Tibial nerve (tissue), 3 donors: ENCODE measurements at regions not wholly inside any gene's neighbourhood (a gene's known extent, or its start where the extent isn't known, plus 50 kb on each side); places are given as distances from the start of the nearest gene placed in this dataset.

Source experiments
- CTCF ChIP-seq, 5 experiments: fragments of 200-600 bp in 3 of 5; fragments of 450-650 bp in 2 of 5; sonication (generic) in 3 of 5; IDR thresholded peaks; one replicate each; pipeline ENCODE4 v1.5.1; 2016 to 2019; ENCODE audit warnings: antibody characterized with exemption in 5 of 5, mild to moderate bottlenecking in 3 of 5, moderate library complexity in 2 of 5
- POLR2A ChIP-seq, 2 donors: fragments of 450-650 bp; IDR thresholded peaks; one replicate each; pipeline ENCODE4 v1.6.1; 2017; ENCODE audit warnings: antibody characterized with exemption in 2 of 2, mild to moderate bottlenecking in 2 of 2, moderate library complexity in 2 of 2

DNA sequence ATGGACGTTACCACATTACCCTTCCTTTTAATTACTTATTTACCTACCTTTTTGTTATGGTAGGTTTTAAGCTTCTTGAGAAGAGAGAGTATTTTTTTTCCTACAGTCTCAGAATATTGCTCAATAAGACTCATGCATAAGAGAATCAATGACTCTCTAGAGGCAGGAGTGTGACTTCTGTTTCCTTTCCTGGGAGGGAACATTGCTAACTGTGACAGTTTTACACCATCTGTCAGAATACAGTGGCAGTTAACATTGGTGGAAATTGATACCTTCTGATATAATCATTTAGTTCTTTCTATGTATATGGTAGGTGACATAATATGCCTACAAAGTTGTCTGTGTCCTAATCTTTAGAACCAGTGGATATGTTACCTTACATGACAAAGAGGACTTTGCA lies 348.7 kb upstream of the POT1 start:
- TF ChIP-seq CTCF (IDR thresholded peaks at IDR 0.05), result no peak
- TF ChIP-seq POLR2A (IDR thresholded peaks at IDR 0.05), result no peak
